ENCODE measurements at regions not wholly inside any gene's neighbourhood (a gene's known extent, or its start where the extent isn't known, plus 50 kb on each side); places are given as distances from the start of the nearest gene placed in this dataset.

GRCh38 chr9:116059466-116059865 is 94.1 kb upstream of the PAPPA start:
- TF ChIP-seq, protein P1, sequence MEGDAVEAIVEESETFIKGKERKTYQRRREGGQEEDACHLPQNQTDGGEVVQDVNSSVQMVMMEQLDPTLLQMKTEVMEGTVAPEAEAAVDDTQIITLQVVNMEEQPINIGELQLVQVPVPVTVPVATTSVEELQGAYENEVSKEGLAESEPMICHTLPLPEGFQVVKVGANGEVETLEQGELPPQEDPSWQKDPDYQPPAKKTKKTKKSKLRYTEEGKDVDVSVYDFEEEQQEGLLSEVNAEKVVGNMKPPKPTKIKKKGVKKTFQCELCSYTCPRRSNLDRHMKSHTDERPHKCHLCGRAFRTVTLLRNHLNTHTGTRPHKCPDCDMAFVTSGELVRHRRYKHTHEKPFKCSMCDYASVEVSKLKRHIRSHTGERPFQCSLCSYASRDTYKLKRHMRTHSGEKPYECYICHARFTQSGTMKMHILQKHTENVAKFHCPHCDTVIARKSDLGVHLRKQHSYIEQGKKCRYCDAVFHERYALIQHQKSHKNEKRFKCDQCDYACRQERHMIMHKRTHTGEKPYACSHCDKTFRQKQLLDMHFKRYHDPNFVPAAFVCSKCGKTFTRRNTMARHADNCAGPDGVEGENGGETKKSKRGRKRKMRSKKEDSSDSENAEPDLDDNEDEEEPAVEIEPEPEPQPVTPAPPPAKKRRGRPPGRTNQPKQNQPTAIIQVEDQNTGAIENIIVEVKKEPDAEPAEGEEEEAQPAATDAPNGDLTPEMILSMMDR (IDR thresholded peaks at IDR 0.05) = no peak
- TF ChIP-seq POLR2A (IDR thresholded peaks at IDR 0.05) (no peak), EP300 (IDR thresholded peaks at IDR 0.05) (no peak)
